ENCODE measurements at regions not wholly inside any gene's neighbourhood (a gene's known extent, or its start where the extent isn't known, plus 50 kb on each side); places are given as distances from the start of the nearest gene placed in this dataset.

DNA sequence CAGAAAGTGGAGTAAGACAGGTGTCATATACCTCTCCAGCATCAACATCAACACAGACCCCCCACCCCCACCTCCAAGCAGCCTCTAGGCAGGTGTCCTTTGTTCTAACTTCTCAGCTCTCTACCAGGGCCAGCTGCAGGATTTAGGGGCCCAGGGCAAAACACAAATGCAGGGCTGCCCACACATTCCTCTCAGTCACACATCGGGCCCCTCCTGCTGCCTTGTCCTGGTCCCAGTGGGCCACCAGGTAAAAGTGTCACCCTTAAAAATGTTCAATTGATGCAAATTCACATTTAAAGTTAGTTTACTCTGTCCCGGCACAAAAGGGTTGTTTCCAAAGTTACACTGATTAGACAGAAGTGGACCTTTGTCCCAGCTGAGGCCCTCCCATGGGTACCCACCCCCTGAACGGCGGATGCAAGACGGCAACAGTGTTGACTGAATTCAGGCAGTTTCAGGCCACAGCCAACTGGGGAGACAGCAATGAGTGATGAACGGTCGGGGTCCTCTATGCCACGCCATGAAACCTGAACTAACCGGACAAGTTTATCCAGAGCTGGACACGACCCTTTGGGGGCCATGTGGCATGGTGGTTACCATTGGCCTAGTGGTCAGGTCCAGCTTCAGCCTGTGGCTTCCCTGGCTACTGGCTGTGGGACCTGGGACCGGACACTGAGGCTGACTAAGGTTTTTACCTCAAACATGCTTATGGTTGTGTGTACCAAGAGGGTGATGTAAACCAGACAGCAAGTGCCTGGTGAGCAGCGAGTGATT is 52.2 kb upstream of the UNC93A start:
- no peak for TF ChIP-seq SUZ12 (IDR thresholded peaks at IDR 0.05)
- no peak for TF ChIP-seq TARDBP (IDR thresholded peaks at IDR 0.05)
- no peak for TF ChIP-seq SP1 (IDR thresholded peaks at IDR 0.05)
- TF ChIP-seq FOXK2 (IDR thresholded peaks at IDR 0.05) = no peak
- TF ChIP-seq FOXA1 (IDR thresholded peaks at IDR 0.05) = no peak
- no peak for TF ChIP-seq BHLHE40 (IDR thresholded peaks at IDR 0.05; ENCODE audit: borderline replicate concordance)
- TF ChIP-seq FOXM1 (IDR thresholded peaks at IDR 0.05; ENCODE audit: borderline replicate concordance) = no peak
- TF ChIP-seq ELF4 (IDR thresholded peaks at IDR 0.05) = no peak
- TF ChIP-seq NFRKB (IDR thresholded peaks at IDR 0.05) = no peak
- no peak for TF ChIP-seq ARNT (IDR thresholded peaks at IDR 0.05)
